BLaER1 (cell line): ENCODE measurements at regions not wholly inside any gene's neighbourhood (a gene's known extent, or its start where the extent isn't known, plus 50 kb on each side); places are given as distances from the start of the nearest gene placed in this dataset.
A peak's percentile ranks its signal among the peaks of the same experiment; 100 is the strongest.

Source experiments
- H3K27ac ChIP-seq: shearing (Covaris generic); formaldehyde crosslinking; 2 replicates; pipeline ENCODE4 v1.8.1; 2022
- H3K27me3 ChIP-seq: shearing (Covaris generic); formaldehyde crosslinking; 2 replicates; pipeline ENCODE4 v1.8.1; 2022
- H3K36me3 ChIP-seq: shearing (Covaris generic); formaldehyde crosslinking; 2 replicates; pipeline ENCODE4 v1.8.1; 2022
- H3K4me1 ChIP-seq: shearing (Covaris generic); formaldehyde crosslinking; 2 replicates; pipeline ENCODE4 v1.8.1; 2022
- H3K4me2 ChIP-seq: shearing (Covaris generic); formaldehyde crosslinking; 2 replicates; pipeline ENCODE4 v1.8.1; 2022
- H3K4me3 ChIP-seq: shearing (Covaris generic); formaldehyde crosslinking; 2 replicates; pipeline ENCODE4 v1.8.1; 2022
- H3K9ac ChIP-seq: shearing (Covaris generic); formaldehyde crosslinking; 2 replicates; pipeline ENCODE4 v1.8.1; 2022
- H3K9me3 ChIP-seq: shearing (Covaris generic); formaldehyde crosslinking; 2 replicates; pipeline ENCODE4 v1.8.1; 2022
- H4K20me1 ChIP-seq: shearing (Covaris generic); formaldehyde crosslinking; 2 replicates; pipeline ENCODE4 v1.8.1; 2022
- Cebpa-rat ChIP-seq: shearing (Covaris generic); IDR thresholded peaks from 2 replicates; pipeline ENCODE4 v1.8.1; 2022

DNA sequence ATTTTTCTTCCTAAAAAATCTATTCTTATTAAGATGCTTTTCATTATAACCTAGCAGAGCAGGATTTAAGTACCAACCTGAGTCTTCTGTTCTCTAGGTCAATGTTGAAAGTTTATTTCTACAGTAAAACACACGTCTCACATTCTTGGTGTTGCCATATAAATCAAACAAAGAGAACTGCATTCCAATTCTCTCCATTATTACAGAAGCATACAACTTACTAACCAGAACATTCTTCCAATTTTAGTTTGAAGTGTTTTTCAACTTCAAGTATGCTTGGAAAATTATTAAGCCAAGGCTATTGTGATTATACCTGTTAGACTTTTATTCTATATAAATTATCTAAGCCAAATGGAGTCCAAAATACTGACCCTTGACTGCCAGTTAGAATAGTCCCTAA lies 110.4 kb upstream of the PMFBP1 start:
- H4K20me1 ChIP-seq = no peaks in the 10 kb centered on the region
- H3K9me3 ChIP-seq = no peaks in the 10 kb centered on the region
- H3K4me2 ChIP-seq = no peak overlapping the region
- no peak for TF ChIP-seq Cebpa-rat
- no peaks in the 10 kb centered on the region for H3K27me3 ChIP-seq
- no peaks in the 10 kb centered on the region; the same call in 1 of the 2 replicates for H3K36me3 ChIP-seq
- no peaks in the 10 kb centered on the region for H3K4me1 ChIP-seq
- no peak overlapping the region for H3K27ac ChIP-seq
- H3K4me3 ChIP-seq = no peak overlapping the region
- H3K9ac ChIP-seq = no peak overlapping the region

DNA sequence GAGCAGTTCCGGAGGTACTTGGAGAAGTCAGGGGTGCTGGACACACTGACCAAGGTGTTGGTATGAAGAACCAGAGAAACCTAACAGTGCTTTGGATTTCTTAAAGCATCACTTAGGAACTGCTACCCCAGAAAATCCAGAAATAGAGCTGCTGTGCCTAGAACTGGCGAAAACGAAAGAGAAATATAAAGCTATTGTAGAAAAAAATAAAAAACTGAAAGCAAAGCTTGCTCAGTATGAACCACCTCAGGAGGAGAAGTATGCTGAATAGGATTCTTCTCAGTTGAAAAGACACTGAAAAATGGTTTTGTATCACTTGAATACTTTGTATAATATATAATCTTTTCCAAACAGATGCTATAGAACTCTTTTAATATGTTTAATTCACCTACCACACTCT lies 106.3 kb upstream of the PMFBP1 start:
- H3K4me3 ChIP-seq = no peak overlapping the region

DNA sequence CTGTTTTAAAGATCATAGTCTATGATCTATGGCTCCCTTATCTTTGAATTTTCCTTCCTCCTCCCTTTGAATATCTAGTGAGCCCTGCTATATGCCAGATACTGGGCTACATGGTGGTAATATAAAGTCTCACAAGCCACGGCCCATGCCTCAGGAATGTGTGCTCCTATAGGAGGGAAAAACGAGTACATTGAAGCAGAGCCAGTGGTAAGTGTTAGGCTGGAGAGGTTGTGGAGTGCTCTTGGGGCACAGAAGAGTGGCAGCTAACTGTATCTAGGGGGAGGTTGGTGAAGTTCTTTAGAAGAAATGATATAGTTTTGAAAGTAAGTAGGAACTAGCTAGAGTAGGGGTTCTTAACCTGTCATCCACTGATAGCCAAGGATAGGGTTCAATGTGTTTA lies 105.8 kb upstream of the PMFBP1 start:
- no peaks in the 10 kb centered on the region for H3K27me3 ChIP-seq
- no peak overlapping the region for H3K4me2 ChIP-seq
- H3K9ac ChIP-seq = no peak overlapping the region
- no peaks in the 10 kb centered on the region for H4K20me1 ChIP-seq
- no peaks in the 10 kb centered on the region for H3K4me1 ChIP-seq
- no peak overlapping the region for H3K4me3 ChIP-seq
- TF ChIP-seq Cebpa-rat = no peak
- H3K27ac ChIP-seq = no peak overlapping the region
- no peaks in the 10 kb centered on the region for H3K36me3 ChIP-seq
- H3K9me3 ChIP-seq = no peaks in the 10 kb centered on the region

More for the DNA sequence above, 106.3 kb upstream of the PMFBP1 start:
- Histone ChIP-seq H3K9me3 (no peaks in the 10 kb centered on the region), H3K4me2 (no peak overlapping the region), H3K4me1 (no peaks in the 10 kb centered on the region), H3K27me3 (no peaks in the 10 kb centered on the region), H3K36me3 (no peaks in the 10 kb centered on the region), H3K9ac (no peak overlapping the region), H4K20me1 (no peaks in the 10 kb centered on the region), H3K27ac (no peak overlapping the region)
- no peak for TF ChIP-seq Cebpa-rat

DNA sequence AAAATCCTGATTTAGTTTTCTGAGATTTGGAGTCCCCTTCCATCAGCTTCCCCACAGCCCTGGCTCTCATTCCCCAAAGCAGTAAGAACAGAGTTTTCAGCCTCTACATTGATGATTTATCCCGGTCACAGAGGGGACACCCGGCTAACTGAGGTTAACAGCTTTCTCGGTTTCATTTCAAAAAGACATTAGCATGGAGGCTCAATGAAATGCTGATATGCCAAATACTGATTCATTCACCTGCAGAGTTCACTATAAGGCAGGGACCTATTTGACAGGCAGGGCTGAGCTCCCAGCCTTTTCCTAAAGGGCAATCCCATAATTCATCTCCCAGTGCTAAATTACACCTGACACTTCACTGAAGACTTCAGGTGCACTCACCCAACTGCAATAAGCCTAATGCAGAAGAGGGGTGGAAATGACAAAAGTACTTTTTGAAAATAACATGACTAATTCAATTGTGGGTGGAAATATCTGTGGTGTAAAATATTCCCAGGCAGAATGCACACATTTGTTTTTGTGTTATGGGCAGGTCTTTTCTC lies 99.8 kb upstream of the PMFBP1 start:
- no peaks in the 10 kb centered on the region for H4K20me1 ChIP-seq
- H3K9ac ChIP-seq = no peak overlapping the region
- no peak for TF ChIP-seq Cebpa-rat
- H3K9me3 ChIP-seq = no peaks in the 10 kb centered on the region
- H3K27ac ChIP-seq = no peak overlapping the region
- H3K27me3 ChIP-seq = no peaks in the 10 kb centered on the region
- no peaks in the 10 kb centered on the region for H3K4me1 ChIP-seq
- H3K4me2 ChIP-seq = no peak overlapping the region
- no peaks in the 10 kb centered on the region for H3K36me3 ChIP-seq
- H3K4me3 ChIP-seq = no peak overlapping the region

DNA sequence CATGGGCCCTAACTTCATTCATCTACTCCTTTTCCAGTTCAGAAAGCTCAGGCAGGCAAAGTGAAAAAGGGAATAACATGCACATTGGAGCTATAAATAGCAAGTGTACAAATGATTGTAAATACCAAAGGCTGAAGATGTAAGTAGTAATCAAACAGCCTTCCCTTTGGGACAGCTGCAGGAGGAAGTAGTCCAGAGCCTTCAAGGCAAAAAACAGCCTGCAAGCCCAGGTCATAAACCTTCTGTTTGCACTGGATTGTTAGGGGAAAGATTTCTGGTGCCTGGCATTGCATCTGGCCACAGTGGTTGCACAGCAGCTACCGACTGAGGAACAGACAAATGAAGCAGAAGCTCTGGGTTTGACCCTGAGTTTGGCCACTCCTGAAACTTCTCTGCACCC lies 98.6 kb upstream of the PMFBP1 start:
- H4K20me1 ChIP-seq = no peaks in the 10 kb centered on the region
- H3K4me2 ChIP-seq = no peak overlapping the region
- H3K27me3 ChIP-seq = no peaks in the 10 kb centered on the region
- H3K9ac ChIP-seq = no peak overlapping the region
- H3K4me3 ChIP-seq = no peak overlapping the region
- no peak for TF ChIP-seq Cebpa-rat
- no peaks in the 10 kb centered on the region for H3K36me3 ChIP-seq
- H3K9me3 ChIP-seq = no peaks in the 10 kb centered on the region
- H3K4me1 ChIP-seq = no peaks in the 10 kb centered on the region
- H3K27ac ChIP-seq = no peak overlapping the region

DNA sequence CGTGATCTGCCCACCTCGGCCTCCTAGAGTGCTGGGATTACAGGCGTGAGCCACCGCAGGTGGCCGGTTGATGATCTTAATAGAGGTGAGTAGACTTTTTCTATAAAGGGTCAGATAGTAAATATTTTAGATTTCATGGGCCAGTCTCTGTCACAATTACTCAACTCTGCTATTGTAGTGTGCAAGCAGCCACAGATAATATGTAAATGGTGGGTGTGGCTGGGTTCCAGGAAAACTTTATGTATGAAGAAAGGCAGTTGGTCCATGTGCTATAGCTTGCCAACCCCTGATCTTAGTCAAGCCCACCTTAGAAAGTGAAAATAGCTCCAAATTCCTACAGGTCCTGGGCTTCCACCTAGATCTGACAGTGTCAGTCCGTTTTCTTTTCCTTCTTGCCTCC lies 94.9 kb upstream of the PMFBP1 start:
- no peaks in the 10 kb centered on the region for H3K9me3 ChIP-seq
- H3K27me3 ChIP-seq = no peaks in the 10 kb centered on the region
- H3K36me3 ChIP-seq = no peaks in the 10 kb centered on the region
- TF ChIP-seq Cebpa-rat = no peak
- no peak overlapping the region for H3K4me3 ChIP-seq
- H3K9ac ChIP-seq = no peak overlapping the region
- no peak overlapping the region for H3K27ac ChIP-seq
- no peak overlapping the region for H3K4me2 ChIP-seq
- H3K4me1 ChIP-seq = no peaks in the 10 kb centered on the region
- H4K20me1 ChIP-seq = no peaks in the 10 kb centered on the region

DNA sequence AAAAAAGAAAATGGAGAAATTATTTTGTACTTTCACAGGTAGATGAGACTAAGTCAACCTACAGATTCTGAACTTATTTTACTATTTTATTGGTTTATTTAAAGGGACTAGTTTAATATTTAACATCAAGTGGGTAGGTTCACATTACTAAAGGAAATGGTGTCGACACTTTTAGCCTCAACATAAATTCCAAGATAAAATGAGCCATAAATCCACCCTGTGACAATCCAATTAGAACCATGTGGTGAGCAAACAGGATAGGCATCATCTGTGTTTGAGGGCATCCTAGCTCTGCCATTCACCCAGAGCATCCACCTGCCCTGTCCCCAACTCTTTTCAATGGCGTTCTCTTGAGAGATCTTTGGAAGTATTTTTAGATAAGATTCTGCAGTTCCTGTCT lies 92.8 kb upstream of the PMFBP1 start:
- H3K4me3 ChIP-seq = no peak overlapping the region
- no peak for TF ChIP-seq Cebpa-rat
- H3K4me1 ChIP-seq = no peaks in the 10 kb centered on the region
- H3K9ac ChIP-seq = no peak overlapping the region
- H3K27ac ChIP-seq = no peak overlapping the region
- no peaks in the 10 kb centered on the region for H3K27me3 ChIP-seq
- no peak overlapping the region for H3K4me2 ChIP-seq
- no peaks in the 10 kb centered on the region for H4K20me1 ChIP-seq
- no peaks in the 10 kb centered on the region for H3K9me3 ChIP-seq
- H3K36me3 ChIP-seq = no peaks in the 10 kb centered on the region

DNA sequence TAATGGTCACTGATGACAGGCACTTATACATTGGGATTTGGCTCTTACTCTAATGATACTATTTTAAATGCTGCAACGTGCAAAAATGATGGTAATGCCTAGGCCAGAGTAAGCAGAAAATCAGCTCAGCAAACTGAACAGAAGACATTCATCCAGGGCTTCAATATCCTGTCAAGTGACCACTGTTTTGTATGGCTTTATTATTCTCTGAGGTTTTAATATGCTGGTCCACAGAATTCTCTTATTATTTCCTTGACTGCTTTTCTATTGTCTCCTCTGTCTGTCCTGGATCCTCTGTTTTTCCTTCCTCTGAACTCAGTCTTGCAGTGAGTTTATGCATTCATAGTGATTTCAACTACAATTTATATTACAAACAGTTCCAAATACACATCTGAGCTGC lies 90.8 kb upstream of the PMFBP1 start:
- Histone ChIP-seq H3K27ac (no peak overlapping the region), H4K20me1 (no peaks in the 10 kb centered on the region), H3K9me3 (no peaks in the 10 kb centered on the region), H3K4me3 (no peak overlapping the region), H3K4me2 (no peak overlapping the region), H3K27me3 (no peaks in the 10 kb centered on the region), H3K36me3 (no peaks in the 10 kb centered on the region), H3K4me1 (no peaks in the 10 kb centered on the region), H3K9ac (no peak overlapping the region)
- no peak for TF ChIP-seq Cebpa-rat

DNA sequence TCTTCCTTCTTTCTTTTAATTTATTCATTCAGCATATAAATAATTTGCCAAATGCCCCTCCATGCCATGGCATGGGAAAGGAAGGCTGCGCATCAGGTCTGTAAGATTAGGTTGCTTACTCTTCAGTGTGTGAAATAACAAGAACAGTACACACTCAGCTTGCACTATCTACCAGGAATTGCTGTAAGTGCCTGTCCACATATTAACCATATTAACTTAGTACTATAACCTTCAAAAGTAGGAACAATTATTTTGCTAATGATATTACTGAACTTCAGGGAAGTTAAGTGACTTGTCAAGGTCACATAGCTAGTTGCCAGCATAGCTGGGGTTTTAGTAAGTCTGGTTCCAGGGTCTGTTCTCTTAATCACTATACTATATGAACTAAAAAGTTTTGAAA lies 89.2 kb upstream of the PMFBP1 start:
- H4K20me1 ChIP-seq = no peaks in the 10 kb centered on the region
- H3K4me3 ChIP-seq = no peak overlapping the region
- no peak overlapping the region for H3K4me2 ChIP-seq
- no peaks in the 10 kb centered on the region for H3K4me1 ChIP-seq
- no peak for TF ChIP-seq Cebpa-rat
- H3K9ac ChIP-seq = no peak overlapping the region
- H3K27me3 ChIP-seq = no peaks in the 10 kb centered on the region
- H3K9me3 ChIP-seq = no peaks in the 10 kb centered on the region
- H3K27ac ChIP-seq = no peak overlapping the region
- H3K36me3 ChIP-seq = no peaks in the 10 kb centered on the region

DNA sequence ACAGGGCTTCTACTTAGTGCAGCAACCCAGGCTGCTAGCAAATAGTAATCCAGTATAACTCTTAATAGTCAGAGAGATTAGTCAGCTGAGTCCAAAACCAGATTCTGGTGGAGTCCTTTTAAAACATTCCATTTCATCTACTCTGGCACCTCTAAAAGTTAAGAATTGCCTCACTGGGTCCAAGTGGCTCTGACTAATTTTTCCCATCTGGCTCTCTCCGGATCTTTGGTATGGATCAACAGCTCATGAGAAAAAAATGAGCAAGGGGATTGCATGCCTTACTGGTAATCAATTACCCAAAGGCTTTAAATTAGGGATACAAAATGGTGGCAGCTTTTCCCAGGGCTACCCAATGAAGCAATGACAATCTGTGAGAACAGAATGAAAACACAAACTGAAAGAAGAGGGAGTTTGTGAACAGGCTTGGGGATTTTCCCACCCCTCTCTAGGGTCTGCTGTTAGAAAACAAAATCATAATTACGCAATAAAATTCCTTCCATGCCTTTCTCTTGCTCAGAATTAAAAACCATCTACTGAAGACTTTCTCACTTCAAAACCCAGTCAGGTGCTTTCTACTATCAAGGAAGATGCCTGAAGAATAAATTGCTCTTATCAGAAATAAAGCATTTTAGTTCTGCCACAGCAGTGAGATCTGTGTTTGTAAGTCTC lies 84.6 kb upstream of the PMFBP1 start:
- H3K4me3 ChIP-seq = no peak overlapping the region
- no peaks in the 10 kb centered on the region for H4K20me1 ChIP-seq
- H3K27ac ChIP-seq = no peak overlapping the region
- no peaks in the 10 kb centered on the region for H3K27me3 ChIP-seq
- H3K4me1 ChIP-seq = no peaks in the 10 kb centered on the region
- no peaks in the 10 kb centered on the region for H3K36me3 ChIP-seq
- no peaks in the 10 kb centered on the region for H3K9me3 ChIP-seq
- H3K4me2 ChIP-seq = no peak overlapping the region
- no peak overlapping the region for H3K9ac ChIP-seq
- peak; percentile 63; the same call in 1 of the 2 replicates for TF ChIP-seq Cebpa-rat

DNA sequence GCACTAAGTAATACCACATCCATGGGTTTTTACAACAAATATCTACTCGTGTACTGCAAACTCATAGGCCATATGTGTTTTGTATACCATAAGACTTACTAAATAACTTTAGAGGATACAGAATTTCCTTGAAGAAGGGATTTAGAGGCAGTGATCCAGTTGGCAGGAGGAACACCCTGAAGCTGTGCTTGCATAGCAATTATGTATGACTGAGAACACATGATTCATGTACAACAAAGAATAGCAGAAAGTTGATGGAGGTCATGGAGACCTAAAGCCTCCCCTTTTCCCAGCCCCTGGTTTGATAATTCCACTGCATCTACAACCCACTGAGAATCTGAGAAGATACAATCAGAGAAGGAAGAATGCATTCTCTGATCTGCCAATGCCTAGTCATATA lies 83.8 kb upstream of the PMFBP1 start:
- TF ChIP-seq Cebpa-rat = no peak
- Histone ChIP-seq H3K36me3 (no peaks in the 10 kb centered on the region), H3K4me1 (no peaks in the 10 kb centered on the region), H3K4me2 (no peak overlapping the region), H3K9ac (no peak overlapping the region), H3K27ac (no peak overlapping the region), H3K27me3 (no peaks in the 10 kb centered on the region), H3K9me3 (no peaks in the 10 kb centered on the region), H3K4me3 (no peak overlapping the region), H4K20me1 (no peaks in the 10 kb centered on the region)
